ENCODE measurements at regions not wholly inside any gene's neighbourhood (a gene's known extent, or its start where the extent isn't known, plus 50 kb on each side); places are given as distances from the start of the nearest gene placed in this dataset.

DNA sequence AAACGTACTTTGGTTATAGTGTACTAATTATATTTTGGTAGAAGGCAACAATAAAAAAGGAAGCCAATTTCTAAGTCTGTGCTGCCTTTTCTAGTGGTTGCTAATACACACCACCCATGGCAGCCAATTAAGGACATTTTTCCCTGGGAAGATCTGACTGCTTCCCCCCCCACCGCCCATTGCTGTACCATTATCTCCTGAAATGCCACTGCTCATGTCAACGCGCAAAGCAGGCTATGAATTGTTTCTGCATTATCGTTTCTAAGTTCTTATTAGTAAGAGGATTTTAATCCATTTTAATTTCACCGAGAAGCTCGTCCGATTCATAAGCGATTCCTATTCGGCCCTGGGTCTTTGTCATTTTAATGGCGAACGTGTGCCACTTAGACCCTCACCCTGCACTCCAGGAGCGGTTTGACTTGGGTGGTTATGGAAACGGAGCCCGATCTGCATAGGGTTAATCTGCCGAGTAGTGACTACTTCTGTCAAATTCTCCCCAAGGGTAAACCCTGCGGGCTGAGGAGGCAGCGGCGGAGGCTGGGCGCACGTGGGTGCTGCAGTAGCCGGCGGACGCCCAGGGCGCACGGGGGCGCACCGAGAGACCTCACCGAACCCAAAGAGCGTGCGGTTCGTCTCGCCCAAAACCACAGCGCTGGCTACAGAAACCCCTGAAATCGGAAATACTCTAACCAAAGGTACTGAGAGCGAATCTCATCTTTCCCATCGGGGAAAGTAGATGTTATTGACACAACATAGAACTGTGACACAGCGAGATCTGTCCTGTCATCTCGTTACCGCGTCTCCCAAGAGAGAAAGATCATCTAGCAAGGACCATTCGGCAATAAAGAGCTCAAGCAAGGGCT, 55.8 kb upstream of the SHC3 start:
- peak; percentile 51 to 64 for ATAC-seq

DNA sequence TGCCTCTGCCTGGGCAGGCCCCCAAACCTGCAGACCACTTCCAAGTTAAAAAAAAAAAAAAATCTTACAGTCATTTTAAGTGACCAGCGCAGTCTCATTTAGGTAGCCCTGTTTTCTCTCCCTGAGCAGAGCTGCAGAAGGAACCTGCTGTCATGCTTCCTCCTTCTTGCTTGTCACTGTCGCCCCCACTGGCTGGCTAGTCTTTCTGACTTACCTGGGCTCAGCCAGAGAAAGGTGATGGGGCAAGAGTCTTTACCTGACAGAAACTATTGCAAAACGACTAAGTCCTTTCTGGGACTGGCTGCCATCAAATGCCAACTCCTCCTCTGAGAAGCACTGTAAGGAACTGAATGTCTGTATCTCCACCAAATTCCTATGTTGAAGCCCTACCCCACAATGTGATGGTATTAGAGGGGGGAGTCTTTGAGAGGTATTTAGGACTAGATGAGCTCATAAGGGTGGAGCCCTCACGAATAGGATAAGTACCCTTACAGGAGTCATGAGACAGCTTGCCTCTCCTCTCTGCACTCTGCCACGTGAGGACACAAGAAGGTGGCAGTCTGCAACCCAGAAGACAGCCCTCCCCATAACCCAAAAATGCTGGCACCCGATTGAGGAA, 58.4 kb upstream of the SHC3 start:
- ATAC-seq: no peak

DNA sequence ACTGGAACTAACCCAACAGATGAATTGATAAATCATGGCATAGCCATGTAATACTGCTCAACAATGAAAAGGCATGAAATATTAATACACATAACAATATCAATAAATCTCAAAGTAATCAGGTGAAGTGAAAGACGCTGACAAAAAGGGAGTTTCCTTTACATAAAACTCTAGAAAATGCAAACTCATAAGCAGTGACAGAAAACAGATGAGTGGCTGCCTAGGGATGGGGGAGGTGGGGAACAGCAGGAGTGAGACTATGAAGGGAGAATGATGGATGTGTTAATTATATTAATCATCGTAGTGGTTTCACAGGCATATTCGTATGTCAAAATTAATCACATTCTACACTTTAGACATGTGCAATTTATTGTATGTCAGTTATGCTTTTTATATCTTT, 59.8 kb upstream of the SHC3 start:
- ATAC-seq: no peak

DNA sequence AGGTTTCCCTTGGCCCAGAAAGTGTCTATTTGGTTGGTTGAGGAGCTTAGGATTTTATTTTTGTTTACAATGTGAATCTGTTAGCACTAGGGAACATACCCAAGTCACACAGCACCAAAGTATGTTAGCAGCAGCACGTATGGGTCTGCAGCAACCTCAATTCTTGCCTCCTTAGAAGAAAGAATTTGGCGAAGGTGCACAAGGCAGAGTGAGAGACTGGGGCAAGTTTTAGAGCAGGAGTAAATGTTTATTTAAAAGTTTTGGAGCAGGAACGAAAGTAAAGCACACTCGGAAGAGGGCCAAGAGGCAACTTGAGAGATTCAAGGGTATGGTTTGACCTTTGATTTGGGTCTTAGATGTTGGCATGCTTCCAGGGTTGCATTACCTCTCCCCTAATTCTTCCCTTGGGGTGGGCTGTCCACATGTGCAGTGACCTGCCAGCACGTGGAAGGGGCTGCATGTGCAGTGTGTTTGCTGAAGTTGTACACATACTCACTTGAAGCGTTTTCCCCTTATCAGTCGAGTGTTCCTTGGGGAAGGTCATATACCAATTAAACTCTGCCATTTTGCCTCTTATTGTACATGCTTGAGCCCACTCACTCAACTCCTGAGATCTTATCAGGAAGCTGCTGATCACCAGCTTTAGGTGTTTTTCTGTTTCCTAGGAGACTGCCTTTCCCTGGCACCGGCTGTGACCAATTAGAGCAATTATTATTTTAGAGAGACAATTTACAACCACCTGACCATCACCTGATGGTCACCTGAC, 64.9 kb upstream of the SHC3 start:
- ATAC-seq: no peak

DNA sequence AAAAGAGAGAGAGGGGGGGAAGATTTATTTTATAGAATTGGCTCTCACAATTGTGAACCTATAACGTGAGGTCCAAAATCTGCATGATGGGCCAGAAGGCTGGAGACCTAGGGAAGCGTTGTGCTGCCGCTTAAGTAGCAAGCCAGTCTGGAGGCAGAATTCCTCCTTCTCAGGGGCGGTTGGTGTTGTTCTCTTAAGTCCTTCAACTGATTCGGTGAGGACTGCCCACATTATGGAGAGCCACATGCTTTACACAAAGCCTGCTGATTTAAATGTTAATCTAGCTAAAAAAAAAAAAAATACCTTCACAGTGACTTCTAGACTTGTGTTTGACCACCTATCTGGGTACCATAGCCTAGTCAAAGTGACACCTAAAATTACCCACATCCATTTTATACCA, 64.2 kb upstream of the CKS2 start:
- no peak for ATAC-seq

DNA sequence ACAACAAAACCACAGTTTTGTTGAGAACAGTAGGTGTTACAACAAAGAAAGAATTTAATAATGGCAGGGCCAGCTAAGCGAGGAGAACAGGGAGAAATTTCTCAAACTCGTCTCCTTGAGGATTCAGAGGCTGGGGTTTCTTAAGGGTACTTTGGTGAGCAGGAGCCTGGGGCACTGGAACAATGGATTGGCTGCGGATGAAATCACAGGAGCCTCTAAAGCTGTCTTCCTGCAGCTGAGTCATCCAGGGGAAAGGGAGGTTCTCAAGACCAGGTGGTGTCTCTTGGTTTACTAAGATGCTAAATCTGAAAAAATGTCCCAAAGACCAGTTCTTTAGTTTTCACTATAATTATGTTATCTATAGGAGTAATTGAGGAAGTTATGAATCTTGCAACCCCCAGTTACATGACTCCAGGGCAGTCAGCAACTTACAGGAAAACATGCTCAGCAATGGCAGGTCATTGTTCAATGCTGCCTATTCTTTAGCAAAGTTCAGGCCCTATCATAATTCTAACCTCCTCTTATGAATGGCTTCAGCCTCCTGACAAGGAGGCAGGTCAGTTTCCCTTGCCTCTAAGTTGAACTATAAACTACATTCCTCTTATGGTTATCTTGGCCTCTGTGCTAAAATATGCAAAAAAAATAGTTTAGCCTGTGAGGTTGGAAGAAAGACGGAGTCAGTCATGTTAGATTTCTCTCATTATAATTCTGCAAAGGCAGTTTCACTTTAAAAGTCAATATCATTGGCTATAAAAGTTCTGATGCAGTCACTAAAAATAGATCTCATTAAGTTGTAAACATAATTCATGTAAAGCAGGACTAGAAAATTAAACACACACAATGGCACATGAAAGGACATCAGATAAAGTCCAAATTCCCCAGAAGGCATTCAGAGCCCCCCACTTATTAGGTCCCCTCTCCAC, 63.3 kb upstream of the CKS2 start:
- ATAC-seq: no peak

DNA sequence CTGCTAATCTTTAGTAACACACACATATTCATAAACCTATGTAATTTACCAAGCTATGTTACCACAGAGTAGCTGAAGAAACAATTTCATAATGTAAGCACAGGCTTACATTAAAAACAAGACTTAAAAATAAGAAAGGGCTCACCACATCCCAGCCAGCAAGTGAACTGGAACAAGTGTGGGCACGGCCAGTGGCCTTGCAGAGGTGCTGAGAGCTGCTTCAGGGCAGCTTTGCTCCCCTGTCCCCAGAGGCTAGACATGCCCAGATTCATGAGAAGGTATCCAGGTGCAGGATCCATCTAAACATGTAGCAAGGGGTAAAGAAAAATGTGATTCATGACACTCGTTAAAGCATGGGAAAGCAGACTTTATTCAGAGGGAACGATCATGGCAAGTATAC, 62.0 kb upstream of the CKS2 start:
- no peak for ATAC-seq

DNA sequence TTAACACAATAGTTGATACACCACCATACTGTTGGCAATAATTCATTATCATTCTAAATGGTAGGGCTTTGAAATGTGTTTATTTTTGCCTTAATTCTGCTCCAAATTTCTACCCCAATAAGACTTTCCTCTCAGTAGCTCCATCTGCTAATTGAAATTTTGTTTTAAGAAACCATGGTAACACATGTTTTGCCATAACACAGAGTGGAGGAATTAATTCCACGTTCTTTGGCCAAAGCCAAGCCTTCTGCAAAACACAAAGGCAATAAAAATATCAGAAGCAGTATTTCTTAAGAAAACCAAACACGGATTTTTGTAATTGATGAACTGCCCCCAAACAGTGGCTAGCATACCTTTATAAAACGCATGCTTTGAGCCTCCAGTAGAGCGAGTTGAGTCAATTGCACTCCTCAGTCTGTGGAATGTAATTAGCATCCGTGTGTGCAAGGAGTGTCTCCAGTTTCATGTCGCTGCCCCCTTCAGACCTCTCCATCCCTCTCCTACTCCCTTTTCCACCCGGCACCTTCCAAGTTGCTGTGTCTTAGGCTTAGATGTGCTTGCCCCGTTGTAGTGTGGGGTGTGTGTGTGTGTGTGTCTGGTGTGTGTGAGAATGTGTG, 58.2 kb upstream of the CKS2 start:
- ATAC-seq: no peak

DNA sequence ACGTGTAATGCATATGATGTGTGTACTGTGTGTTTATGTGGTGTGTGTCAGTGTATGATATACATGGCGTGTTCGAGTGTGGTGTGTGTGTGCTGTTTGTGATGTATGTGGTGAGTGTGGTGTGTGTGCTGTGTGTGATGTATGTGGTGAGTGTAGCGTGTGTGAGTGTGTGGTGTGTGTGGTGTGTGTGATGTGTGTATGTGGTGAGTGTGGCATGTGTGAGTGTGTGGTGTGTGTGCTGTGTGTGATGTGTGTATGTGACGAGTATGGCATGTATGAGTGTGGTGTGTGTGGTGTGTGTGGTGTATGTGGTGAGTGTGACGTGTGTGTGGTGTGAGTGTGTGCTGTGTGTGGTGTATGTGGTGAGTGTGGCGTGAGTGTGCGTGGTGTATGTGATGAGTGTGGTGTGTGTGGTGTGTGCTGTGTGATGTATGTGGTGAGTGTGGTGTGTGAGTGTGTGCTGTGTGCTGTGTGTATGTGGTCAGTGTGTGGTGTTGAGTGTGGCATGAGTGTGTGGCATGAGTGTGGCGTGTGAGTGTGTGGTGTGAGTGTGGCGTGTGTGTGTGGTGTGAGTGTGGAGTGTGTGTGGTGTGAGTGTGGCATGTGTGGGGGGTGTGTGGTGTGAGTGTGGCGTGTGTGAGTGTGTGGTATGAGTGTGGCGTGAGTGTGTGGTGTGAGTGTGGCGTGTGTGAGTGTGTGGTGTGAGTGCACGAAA, 56.8 kb upstream of the CKS2 start:
- no peak for ATAC-seq

DNA sequence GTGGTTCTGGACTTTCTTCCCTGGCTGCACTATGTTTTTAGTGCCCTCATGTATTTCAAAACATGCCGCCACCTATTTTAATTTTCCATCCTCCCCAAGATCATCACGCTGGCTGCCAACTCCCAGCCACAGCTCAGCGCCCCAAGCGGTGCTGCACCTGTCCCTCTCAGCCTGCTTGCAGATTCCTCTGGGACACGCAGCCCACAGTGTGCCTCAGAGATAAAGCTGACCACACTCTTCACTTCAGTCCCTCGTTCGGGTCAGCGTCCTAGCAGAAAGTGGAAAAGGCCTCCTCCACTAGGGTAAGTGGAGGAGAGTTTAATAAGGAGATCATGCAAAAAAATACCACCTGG, 56.2 kb upstream of the CKS2 start:
- no peak for ATAC-seq

DNA sequence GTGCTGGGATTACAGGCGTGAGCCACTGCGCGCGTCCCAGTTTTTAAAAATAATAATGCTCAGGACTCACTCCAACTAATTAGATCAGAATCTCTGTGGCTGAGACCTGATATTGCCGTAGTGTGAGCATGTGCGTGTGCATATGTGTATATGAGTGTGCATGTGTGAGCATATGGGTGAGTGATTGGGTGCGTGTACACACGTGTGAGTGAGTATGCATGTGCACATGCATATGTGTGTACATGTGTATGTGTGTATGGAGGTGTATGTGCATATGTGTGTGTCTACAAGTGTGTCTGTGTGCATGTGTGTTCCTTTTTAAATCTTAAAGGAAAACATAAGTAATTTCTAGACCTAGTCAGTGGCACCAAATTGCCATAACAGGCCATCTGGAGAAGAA, 54.8 kb upstream of the CKS2 start:
- ATAC-seq: no peak

DNA sequence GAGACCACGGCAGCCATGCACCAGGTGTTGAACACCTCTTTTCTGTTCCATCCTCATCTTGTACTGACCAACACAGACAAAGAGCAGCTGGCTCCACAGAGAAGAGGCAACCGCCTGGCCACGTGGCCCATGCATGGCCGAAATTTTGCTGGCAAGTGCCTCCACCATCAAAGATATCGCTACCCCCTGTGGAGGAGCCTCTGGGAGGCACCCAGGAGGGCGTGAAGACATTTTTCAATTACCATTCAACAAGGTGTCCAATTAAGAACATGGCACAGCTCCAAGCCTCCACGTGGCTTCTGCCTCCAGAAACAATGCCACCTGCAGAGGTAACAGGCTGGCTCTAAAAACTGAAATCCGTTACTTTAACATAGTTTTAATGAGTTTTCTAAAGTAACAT, 54.4 kb upstream of the CKS2 start:
- ATAC-seq: no peak

DNA sequence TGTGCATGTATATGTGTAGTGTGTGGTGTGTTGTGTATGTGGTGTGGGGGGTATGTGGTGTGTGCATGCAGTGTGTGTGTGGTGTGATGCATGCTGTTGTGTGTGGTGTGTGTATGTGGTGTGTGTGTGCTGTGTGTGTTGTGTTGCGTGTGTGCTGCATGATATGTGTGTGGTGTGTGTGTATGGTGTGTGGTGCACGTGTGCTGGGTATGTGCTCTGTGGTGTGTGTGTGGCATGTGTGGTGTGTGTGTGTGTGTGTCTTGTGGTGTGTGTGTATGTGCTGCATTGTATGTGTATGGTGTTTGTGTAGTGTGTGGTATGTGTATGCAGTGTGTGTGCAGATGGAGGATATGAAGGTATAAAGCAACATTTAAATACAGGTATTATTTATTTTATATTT, 50.5 kb upstream of the CKS2 start:
- ATAC-seq: no peak

All from activated CD4-positive, CD25-positive, alpha-beta regulatory T cell treated with anti-CD3 and anti-CD28 coated beads, Interleukin-2, amount 50 U/mL, for 24 hours (primary cell).